HG02678 (cell line): ENCODE measurements at regions not wholly inside any gene's neighbourhood (a gene's known extent, or its start where the extent isn't known, plus 50 kb on each side); places are given as distances from the start of the nearest gene placed in this dataset.
"Not testable (repeated sequence)": the region's sequence is repeated elsewhere in the genome, so short reads cannot be mapped to it uniquely, and the experiment has no call there.

Experiments
- ATAC-seq: cut with Tn5 transposase; IDR thresholded peaks from one replicate; pipeline ENCODE4 v1.9.1; 2021; ENCODE audit warnings: mild to moderate bottlenecking, moderate library complexity; ENCODE audit not compliant: unreplicated experiment

DNA sequence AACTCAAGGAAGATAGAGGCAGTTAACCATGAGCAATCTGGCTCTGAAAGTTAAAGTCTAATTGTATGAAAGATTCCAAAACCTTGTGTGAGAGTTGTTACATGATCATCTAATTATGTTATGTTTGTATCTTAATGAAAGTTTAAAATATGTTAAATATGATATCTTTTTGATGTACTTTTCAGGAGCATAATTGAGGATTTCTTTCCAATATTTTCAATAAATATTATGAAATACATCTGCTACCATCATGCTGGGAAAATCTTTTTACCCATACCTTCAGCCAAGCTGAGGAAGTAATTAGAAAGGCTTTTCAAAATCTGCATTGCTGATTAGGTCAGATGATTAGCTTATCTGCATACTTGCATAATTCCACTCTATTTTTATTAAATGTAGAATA lies 318.4 kb downstream of the KLF12 start:
- ATAC-seq: no peak

DNA sequence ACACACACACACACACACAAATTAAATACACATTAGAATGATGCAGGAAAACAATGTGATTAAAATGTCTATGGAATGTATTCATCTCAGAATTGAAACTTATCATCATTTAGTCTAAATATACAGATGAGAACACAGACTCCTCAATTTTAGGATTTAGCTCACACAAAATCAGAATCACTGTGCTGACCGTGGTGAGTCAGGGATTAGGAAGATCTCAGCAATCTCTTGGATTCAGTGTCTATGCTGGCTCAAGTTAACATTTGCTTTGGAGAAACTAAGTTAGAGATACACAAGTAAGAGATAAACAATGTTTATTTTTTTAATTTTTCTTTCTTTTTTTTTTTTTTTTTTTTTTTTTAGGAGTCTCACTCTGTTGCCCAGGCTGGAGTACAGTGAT lies 323.6 kb downstream of the KLF12 start:
- no peak for ATAC-seq

- ATAC-seq: no peak
Measured at GRCh38 chr13:73809561-73809960, 324.6 kb downstream of the KLF12 start.

- no peak for ATAC-seq
Measured at GRCh38 chr13:73808318-73808717, 325.9 kb downstream of the KLF12 start.

DNA sequence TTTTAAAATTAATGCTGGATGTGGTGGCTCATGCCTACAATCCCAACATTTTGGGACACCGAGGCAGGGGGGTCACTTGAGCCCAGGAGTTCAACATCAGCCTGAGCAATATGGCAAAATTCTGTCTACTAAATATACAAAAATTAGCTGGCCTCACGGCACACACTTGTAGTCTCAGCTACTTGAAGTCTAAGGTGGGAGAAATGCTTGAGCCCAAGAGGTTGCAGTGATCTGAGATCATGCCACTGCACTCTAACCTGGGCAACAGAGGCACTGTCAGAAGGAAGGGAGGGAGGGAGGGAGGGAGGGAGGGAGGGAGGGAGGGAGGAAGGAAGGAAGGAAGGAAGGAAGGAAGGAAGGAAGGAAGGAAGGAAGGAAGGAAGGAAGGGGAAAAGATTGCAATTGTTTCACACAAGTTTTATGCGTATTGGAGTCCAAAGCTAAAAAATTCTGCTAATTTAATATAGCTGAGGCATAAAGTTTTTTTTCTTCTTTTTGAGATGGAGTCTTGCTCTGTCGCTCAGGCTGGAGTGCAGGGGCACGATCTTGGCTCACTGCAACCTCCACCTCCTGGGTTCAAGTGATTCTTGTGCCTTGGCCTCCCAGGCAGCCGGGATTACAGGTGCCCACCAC lies 328.8 kb downstream of the KLF12 start:
- not testable (repeated sequence) for ATAC-seq

DNA sequence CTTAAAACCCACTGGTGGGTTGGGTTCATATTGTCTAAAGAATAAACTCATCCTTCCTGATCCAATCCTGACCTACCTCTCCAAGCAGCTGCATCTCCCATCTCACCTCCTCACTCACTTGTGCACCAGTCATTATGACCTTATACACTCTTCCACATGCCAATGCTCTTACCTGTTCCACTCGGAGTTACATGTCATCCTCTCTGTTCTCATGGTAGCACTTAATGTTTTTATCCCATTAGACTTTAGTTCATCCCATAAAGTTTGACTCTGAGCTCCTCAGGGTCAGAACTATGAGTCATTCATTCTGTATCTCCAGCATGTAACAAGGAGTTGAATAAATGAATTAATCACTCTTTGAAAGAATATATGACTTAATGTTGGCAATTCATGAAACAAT lies 330.2 kb downstream of the KLF12 start:
- ATAC-seq: no peak

DNA sequence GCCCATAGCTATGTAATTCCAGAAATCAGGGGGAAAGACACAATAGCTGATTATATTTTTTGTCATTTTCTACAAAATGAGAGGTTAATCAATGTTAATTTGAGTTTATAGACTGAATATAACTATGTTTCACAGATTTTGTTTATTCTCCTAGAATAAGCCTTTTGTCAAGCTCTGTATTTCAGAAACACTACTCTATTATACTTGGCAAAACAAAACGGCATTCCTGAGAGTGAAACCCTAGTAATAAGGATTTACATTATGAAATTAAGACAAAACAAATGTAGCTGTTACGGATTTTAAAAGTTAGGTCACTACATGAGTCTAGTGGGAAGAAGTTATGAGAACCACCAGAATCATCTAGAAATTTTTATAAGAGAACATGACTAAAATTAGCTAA lies 334.2 kb downstream of the KLF12 start:
- ATAC-seq: no peak

DNA sequence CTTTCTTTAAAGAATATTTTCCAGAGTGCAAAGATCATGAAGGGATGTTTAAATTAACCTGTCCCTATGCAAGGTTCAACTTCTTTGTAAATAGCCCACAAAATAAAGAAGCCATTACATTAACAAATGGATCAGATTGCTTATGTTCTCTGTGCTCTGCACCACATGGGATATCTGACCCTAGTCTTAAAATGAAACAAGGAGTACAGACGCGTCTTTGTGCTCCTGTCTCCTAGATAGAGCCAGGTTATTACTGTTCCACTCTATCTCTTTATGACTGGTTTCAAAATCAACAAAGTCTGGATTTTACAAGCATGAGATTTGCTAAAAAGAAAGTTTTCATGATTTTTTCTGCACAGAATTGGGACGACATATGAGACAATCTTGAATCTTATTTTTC lies 339.4 kb downstream of the KLF12 start:
- no peak for ATAC-seq

DNA sequence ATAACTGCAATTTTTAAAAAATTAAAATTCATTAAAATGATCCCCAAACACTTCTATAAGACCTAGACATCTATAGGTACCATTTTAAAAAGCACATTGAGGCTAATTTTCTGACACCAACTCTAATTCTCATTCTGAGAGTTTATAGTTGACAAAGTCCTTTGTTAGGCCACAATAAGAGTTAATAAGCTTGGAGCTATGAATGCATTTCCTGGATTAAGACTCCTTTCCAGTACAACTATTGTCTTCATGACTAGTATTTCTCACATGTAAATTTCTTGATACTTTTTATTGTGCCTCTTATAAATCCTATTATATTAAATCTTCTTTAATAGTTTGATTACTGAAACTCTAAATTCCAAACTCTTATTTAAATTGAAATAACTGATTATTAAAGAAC lies 340.8 kb downstream of the KLF12 start:
- no peak for ATAC-seq

- ATAC-seq: no peak
Measured at GRCh38 chr13:73792796-73793195, 341.4 kb downstream of the KLF12 start.

DNA sequence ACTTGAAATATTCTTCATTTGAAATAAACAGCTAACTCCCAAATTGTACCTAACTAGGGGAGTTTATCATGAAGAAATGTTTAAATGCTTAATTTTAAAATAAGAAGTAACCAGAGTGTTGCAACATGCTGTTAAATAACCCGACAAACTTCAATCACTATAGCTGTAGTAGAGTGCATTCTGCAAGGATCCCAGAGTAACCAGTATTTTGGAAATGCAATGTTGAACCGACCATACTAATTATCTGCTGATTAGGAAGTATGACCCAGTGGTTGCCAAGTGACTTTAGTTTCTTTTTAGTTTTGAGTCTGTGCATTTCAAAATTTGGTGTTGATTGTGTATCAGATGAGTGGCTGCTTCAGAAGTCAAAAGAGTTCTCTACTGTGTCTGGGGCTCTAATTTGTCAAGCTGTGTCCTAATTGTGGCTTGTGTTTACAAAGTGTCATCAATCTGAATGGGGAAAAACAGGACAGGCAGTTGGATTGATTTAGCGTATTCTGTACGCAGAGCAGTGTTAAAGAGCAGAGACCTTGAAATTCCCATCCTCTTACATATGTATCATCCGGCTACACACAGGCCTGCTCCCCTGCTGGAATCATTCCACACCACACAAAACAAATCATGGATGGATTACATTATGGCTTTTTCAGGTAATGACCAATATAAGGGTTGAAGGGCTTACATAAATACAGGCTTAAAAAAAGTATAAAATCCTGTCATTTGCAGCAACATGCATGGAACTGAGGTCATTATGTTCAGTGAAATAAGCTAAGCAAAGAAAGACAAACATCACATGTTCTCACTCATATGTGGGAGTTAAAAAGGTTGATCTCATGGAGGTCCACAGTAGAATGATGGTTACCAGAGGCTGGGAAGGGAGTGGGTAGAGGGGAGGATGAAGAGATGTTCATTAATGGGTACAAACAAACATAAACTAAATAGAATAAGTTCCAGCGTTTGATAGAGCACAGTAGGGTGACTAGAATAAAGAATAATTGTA lies 351.5 kb downstream of the KLF12 start:
- ATAC-seq: no peak

- no peak for ATAC-seq
Measured at GRCh38 chr13:73781384-73781783, 352.8 kb downstream of the KLF12 start.

DNA sequence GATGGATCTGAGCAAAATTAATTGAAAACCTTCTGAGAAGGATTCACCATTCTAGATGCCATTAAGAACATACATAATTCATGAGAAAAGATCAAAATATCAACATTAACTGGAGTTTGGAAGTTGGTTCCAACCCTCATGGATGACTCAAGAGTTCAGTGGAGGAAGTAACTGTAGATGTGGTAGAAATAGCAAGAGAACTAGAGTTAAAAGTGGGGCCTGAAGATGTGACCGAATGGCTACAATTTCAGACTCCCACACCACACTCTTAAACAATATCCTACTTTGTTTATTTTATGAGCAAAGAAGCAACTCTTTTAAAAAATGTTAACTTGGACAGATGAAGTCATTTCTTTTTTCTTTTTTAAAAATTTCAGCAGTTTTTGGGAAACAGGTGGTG lies 354.3 kb downstream of the KLF12 start:
- ATAC-seq: no peak

DNA sequence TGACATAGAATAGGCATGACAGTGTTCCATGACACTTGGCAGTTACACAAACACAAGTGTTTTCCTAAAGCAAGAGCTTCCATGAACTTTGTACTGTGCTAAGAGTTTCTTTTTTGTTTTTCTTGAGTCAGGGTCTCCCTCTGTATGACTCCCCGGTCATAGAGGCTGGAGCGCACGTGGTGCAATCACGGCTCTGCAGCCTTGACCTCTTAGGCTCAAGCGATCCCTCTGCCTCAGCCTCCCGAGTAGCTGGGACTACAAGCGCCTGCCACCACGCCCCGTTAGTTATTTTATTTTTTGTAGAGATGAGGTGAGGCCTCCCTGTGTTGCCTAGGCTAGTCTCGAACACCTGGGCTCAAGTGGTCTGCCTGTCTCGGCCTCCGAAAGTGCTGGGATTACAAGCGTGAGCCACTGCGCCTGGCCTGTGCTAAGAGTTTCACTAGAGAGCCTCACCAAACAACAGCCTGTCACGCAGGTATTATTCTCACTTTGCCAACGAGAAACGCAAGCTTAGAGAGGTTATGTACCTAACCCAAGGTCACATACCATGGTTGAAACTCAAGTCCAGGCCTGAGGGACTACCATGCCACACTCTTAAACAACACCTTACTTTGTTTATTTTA lies 355.9 kb downstream of the KLF12 start:
- ATAC-seq: no peak

- no peak for ATAC-seq
Measured at GRCh38 chr13:73777134-73777533, 357.1 kb downstream of the KLF12 start.

- ATAC-seq: no peak
Measured at GRCh38 chr13:73776151-73776785, 357.9 kb downstream of the KLF12 start.

DNA sequence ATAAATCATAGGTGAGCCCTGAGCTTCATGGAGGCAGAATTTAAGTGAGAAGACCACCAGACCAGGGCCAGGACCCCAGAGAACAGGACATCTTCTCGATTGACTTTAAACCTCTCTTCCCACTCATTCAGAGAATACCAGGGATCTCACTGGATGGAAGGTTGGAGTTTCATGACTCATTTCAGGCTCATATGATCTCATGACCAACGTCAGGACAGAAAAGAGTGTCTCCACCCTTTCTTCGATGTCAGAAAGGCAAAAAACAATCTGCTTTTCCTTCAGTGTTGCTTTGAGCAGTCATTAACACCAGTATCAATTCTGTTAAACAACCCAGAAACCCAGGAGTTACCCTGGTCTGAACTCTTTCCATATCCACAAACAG lies 361.0 kb downstream of the KLF12 start:
- no peak for ATAC-seq

DNA sequence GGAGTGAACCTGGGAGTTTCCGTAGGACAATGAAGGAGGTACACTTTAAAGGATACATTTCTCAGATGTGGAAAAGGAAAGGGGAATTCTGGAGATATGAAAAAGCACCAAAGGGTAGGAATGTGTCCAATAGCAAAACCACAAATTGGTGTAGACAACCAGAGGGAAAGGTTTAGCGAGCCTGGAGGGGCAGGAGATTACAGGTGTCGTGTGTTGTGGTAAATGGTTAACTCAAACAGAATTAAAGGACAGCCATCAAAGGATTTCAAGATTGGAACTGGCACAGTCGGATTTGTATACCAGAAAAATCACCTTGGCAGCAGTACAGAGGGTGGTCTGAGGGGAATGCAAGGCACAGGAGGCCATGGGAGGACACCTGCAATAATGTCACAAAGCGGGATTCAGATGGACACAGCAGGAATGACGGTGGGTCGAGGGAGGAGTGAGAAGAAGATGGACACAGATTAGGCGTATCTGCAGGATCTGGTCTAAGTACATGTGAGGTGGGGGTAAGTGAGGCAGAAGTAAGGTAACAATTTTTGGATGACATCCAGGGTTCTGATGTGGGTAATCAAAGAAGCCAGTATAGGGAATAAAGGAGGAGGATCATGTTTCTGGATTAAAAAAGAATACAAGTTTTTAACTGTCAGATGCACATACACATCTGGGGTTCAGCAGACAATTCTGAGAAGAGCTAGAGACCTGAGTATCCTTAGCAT lies 361.6 kb downstream of the KLF12 start:
- no peak for ATAC-seq

DNA sequence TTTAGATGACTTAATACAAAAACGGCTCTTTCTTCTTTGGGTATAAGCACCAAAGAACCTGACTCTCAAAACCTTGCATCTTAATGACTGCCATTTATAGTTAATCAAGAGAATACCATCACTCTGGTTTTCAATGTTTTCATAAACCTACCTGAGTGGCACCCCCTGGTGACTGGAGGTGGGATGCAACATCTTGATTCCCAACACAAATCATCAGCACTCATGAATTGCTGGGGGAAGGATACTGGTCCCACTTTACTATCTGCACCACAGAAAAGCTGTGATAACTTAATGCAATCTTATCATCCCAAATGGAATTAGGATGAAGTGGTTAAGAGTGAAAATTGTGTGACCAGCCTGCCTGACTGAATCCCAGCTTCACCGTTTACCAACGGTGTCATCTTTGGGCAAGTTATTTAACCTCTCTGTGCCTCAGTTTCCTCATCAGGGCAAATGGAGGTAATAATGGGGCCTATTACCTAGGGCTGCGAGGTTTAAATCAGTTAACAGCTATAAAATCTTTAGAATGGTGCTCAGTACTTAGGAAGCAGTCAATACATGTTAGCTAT lies 366.4 kb downstream of the KLF12 start:
- ATAC-seq: peak; percentile 21

GRCh38 chr13:73767191-73767741 lies 366.9 kb downstream of the KLF12 start:
- ATAC-seq: peak; percentile 27
